A549 (cell line): ENCODE measurements at regions not wholly inside any gene's neighbourhood (a gene's known extent, or its start where the extent isn't known, plus 50 kb on each side); places are given as distances from the start of the nearest gene placed in this dataset.

Experiments used
- ATAC-seq, 2 experiments: fragments of 200-7000 bp in 1 of 2; fragments of >200 bp in 1 of 2; cut with Nextera tagmentation in 1 of 2; cut with Tn5 transposase in 1 of 2; 3 replicates each; pipeline versions ENCODE4 v1.8.0 to v1.9.1; 2018 to 2020; ENCODE audit warnings: mild to moderate bottlenecking in 1 of 2, moderate library complexity in 1 of 2
- CTCF ChIA-PET: fragments of 300-600 bp; sonication (Branson Sonifier 250); formaldehyde crosslinking; extraction: SDS; loops from one replicate; lab custom pipeline; 2021; ENCODE audit warnings: antibody characterized with exemption, inconsistent platforms; lab: Yijun Ruan, JAX
- POLR2A ChIA-PET: fragments of 350-600 bp; formaldehyde crosslinking; extraction: SDS; loops from one replicate; lab custom pipeline; 2021; ENCODE audit warnings: antibody characterized with exemption, inconsistent platforms; lab: Yijun Ruan, JAX
- DNase-seq, 2 experiments: peaks; one replicate each; pipeline versions ENCODE4 v3.0.0 to v3.0.0-alpha.2; 2011 to 2016; ENCODE audit warnings: low read depth in 1 of 2, low spot score in 1 of 2
- FAIRE-seq: peaks from 2 replicates; lab custom pipeline; 2011; peaks lifted over from hg19 to GRCh38; lab: Jason Lieb, UNC
- H3K27ac ChIP-seq, 2 experiments: fragments of >200 bp; sonication (Bioruptor Twin); formaldehyde crosslinking; 3 replicates each; pipeline ENCODE4 v1.5.1; 2016 to 2017
- H3K4me1 ChIP-seq: fragments of >200 bp; sonication (Bioruptor Twin); formaldehyde crosslinking; 3 replicates; pipeline ENCODE4 v1.6.1; 2016
- H3K4me2 ChIP-seq: fragments of >200 bp; sonication (Bioruptor Twin); formaldehyde crosslinking; 3 replicates; pipeline ENCODE4 v1.6.1; 2016
- H3K4me3 ChIP-seq: fragments of >200 bp; sonication (Bioruptor Twin); formaldehyde crosslinking; 3 replicates; pipeline ENCODE4 v1.5.1; 2016
- H3K9me3 ChIP-seq: fragments of >200 bp; sonication (Bioruptor Twin); formaldehyde crosslinking; 3 replicates; pipeline ENCODE4 v1.6.1; 2016
- ATOH8 ChIP-seq: fragments of 250-450 bp; sonication (Bioruptor Pico); IDR thresholded peaks from 2 replicates; pipeline ENCODE4 v1.5.0; 2020; ENCODE audit warnings: low read depth, mild to moderate bottlenecking, moderate library complexity
- CBX2 ChIP-seq: fragments of 200-600 bp; sonication (generic); IDR thresholded peaks from 2 replicates; pipeline ENCODE4 v1.6.1; 2016; ENCODE audit warnings: low read depth, mild to moderate bottlenecking, borderline replicate concordance
- CEBPB ChIP-seq, 2 experiments: fragments of >200 bp in 1 of 2; sonication (Bioruptor Twin) in 1 of 2; formaldehyde crosslinking in 1 of 2; IDR thresholded peaks; 2 replicates each; pipeline ENCODE4 v1.6.1; 2012 to 2016
- CHD4 ChIP-seq: fragments of 200-600 bp; sonication (generic); IDR thresholded peaks from 2 replicates; pipeline ENCODE4 v1.6.1; 2016; ENCODE audit warnings: antibody characterized with exemption, mild to moderate bottlenecking, borderline replicate concordance
- E2F6 ChIP-seq: IDR thresholded peaks from 2 replicates; pipeline ENCODE4 v1.6.1; 2012; ENCODE audit warnings: low read depth, borderline replicate concordance
- EHF ChIP-seq: fragments of 250-450 bp; sonication (Bioruptor Pico); IDR thresholded peaks from 2 replicates; pipeline ENCODE4 v1.5.0; 2020; ENCODE audit warnings: mild to moderate bottlenecking
- EP300 ChIP-seq, 2 experiments: fragments of >200 bp; sonication (Bioruptor Twin); formaldehyde crosslinking; IDR thresholded peaks; 2 replicates in 1 of 2; 3 replicates in 1 of 2; pipeline ENCODE4 v1.6.1; 2016 to 2017
- GATA3 ChIP-seq: IDR thresholded peaks from 2 replicates; pipeline ENCODE4 v1.6.1; 2012; ENCODE audit warnings: borderline replicate concordance
- HES2 ChIP-seq: fragments of >200 bp; sonication (Bioruptor Twin); formaldehyde crosslinking; IDR thresholded peaks from 2 replicates; pipeline ENCODE4 v1.6.1; 2016
- HEYL ChIP-seq: fragments of 250-450 bp; sonication (Bioruptor Pico); IDR thresholded peaks from 2 replicates; pipeline ENCODE4 v1.8.0; 2021; ENCODE audit warnings: mild to moderate bottlenecking, moderate library complexity
- HMGXB4 ChIP-seq: fragments of 250-450 bp; sonication (Bioruptor Pico); IDR thresholded peaks from 2 replicates; pipeline ENCODE4 v1.5.0; 2021; ENCODE audit warnings: mild to moderate bottlenecking, moderate library complexity, borderline replicate concordance
- HOXA7 ChIP-seq: fragments of 250-450 bp; sonication (Bioruptor Pico); IDR thresholded peaks from 2 replicates; pipeline ENCODE4 v1.5.0; 2020; ENCODE audit warnings: mild to moderate bottlenecking, moderate library complexity
- HOXB5 ChIP-seq: fragments of 250-450 bp; sonication (Bioruptor Pico); IDR thresholded peaks from 2 replicates; pipeline ENCODE4 v1.5.0; 2020; ENCODE audit warnings: mild to moderate bottlenecking, moderate library complexity
- MAFK ChIP-seq: fragments of 450-650 bp; IDR thresholded peaks from 2 replicates; pipeline ENCODE4 v1.6.1; 2014; ENCODE audit not compliant: partially characterized antibody
- MAZ ChIP-seq: fragments of 150-350 bp; IDR thresholded peaks from 2 replicates; pipeline ENCODE4 v1.6.1; 2014; ENCODE audit warnings: antibody characterized with exemption, low read depth, low read length, borderline replicate concordance
- MYC ChIP-seq: IDR thresholded peaks from 2 replicates; pipeline ENCODE4 v1.6.1; 2012; ENCODE audit warnings: mild to moderate bottlenecking, inconsistent platforms, low read length, improper control_type of control experiment, borderline replicate concordance
- NFE2L2 ChIP-seq: fragments of 150-350 bp; conservative IDR thresholded peaks from 2 replicates; pipeline ENCODE4 v1.6.1; 2014; ENCODE audit warnings: low read length
- PBX3 ChIP-seq: IDR thresholded peaks from 2 replicates; pipeline ENCODE4 v1.6.1; 2012
- PHF8 ChIP-seq: fragments of 200-600 bp; sonication (generic); IDR thresholded peaks from 2 replicates; pipeline ENCODE4 v1.6.1; 2016; ENCODE audit warnings: low read depth, mild to moderate bottlenecking, antibody characterized with exemption, moderate library complexity, borderline replicate concordance
- RAD21 ChIP-seq, 2 experiments: fragments of >200 bp in 1 of 2; sonication (Bioruptor Twin) in 1 of 2; formaldehyde crosslinking in 1 of 2; IDR thresholded peaks in 1 of 2; conservative IDR thresholded peaks in 1 of 2; 2 replicates in 1 of 2; 3 replicates in 1 of 2; pipeline ENCODE4 v1.6.1; 2012 to 2018; ENCODE audit warnings: inconsistent platforms in 1 of 2
- RARB ChIP-seq: fragments of 250-450 bp; sonication (Bioruptor Pico); IDR thresholded peaks from 2 replicates; pipeline ENCODE4 v1.8.0; 2021; ENCODE audit warnings: mild to moderate bottlenecking, moderate library complexity
- RCOR1 ChIP-seq: fragments of 150-350 bp; IDR thresholded peaks from 2 replicates; pipeline ENCODE4 v1.6.1; 2014; ENCODE audit warnings: antibody characterized with exemption, low read length, low read depth
- RNF2 ChIP-seq: fragments of 200-600 bp; sonication (generic); IDR thresholded peaks from 2 replicates; pipeline ENCODE4 v1.6.1; 2016; ENCODE audit warnings: low read depth, mild to moderate bottlenecking, antibody characterized with exemption, moderate library complexity, borderline replicate concordance
- TFCP2L1 ChIP-seq: fragments of 250-450 bp; sonication (Bioruptor Pico); IDR thresholded peaks from 2 replicates; pipeline ENCODE4 v1.5.0; 2021; ENCODE audit warnings: mild to moderate bottlenecking
- USF2 ChIP-seq: fragments of 450-650 bp; IDR thresholded peaks from 2 replicates; pipeline ENCODE4 v1.6.1; 2014; ENCODE audit warnings: antibody characterized with exemption
- ZSCAN20 ChIP-seq: fragments of 250-450 bp; sonication (Bioruptor Pico); IDR thresholded peaks from 2 replicates; pipeline ENCODE4 v1.8.0; 2022; ENCODE audit warnings: mild to moderate bottlenecking, moderate library complexity
- WGBS: methylation state at CpG from one replicate; pipeline ENCODE4 v1.1.6; 2017; ENCODE audit errors: missing lambda C conversion rate; 5-methylcytosine and 5-hydroxymethylcytosine counted together

- TF ChIP-seq RCOR1 (no peak), HEYL (CRISPR knock-in tag) (no peak), NFE2L2 (no peak), HOXB5 (CRISPR knock-in tag) (no peak), USF2 (no peak), CHD4 (no peak), E2F6 (no peak), PHF8 (no peak), MYC (no peak), GATA3 (no peak), HOXA7 (no peak), EP300 (IDR thresholded peaks at IDR 0.05) (no peak), HMGXB4 (no peak), MAFK (no peak), TFCP2L1 (CRISPR knock-in tag) (no peak)
- TF ChIP-seq, all 56 proteins: peak for 0
- no peaks in the 10 kb centered on the region for H3K9me3 ChIP-seq
- H3K4me1 ChIP-seq = no peaks in the 10 kb centered on the region
- no peak for ATAC-seq
- WGBS = 10% methylated on average over 2 of the region's 2 CpGs
- H3K4me3 ChIP-seq = no peak overlapping the region
- no peak for FAIRE-seq
- H3K4me2 ChIP-seq = no peak overlapping the region
- POLR2A ChIA-PET = no interaction called here
- CTCF ChIA-PET = no interaction called here
- no peak for DNase-seq
- H3K27ac ChIP-seq = no peak overlapping the region
These were observed 256.9 kb upstream of the TUSC1 start for GRCh38 chr9:25935188-25935587.

GRCh38 chr9:25918761-25919160, 240.5 kb upstream of the TUSC1 start:
- FAIRE-seq (no peak), ATAC-seq (no peak), DNase-seq (no peak)
- Histone ChIP-seq H3K4me3 (no peak overlapping the region), H3K4me1 (no peaks in the 10 kb centered on the region), H3K9me3 (no peaks in the 10 kb centered on the region), H3K27ac (no peak overlapping the region), H3K4me2 (no peak overlapping the region)
- ChIA-PET CTCF (no interaction called here), POLR2A (no interaction called here)
- no peak for TF ChIP-seq CBX2
- TF ChIP-seq GATA3 = no peak
- no peak for TF ChIP-seq MAZ
- TF ChIP-seq RAD21 (conservative IDR thresholded peaks at IDR 0.05 in 1 of 2, IDR thresholded peaks at IDR 0.05 in 1 of 2) = no peak
- TF ChIP-seq ZSCAN20 (CRISPR knock-in tag) = no peak
- 13% methylated on average over 2 of the region's 2 CpGs for WGBS

GRCh38 chr9:25917731-25918362, 239.6 kb upstream of the TUSC1 start:
- H3K4me3 ChIP-seq = no peak overlapping the region
- H3K9me3 ChIP-seq = no peaks in the 10 kb centered on the region
- no peaks in the 10 kb centered on the region for H3K4me1 ChIP-seq
- no peak overlapping the region for H3K27ac ChIP-seq
- ATAC-seq (no peak), FAIRE-seq (no peak), DNase-seq (no peak)
- H3K4me2 ChIP-seq = no peak overlapping the region
- POLR2A ChIA-PET = no interaction called here
- CTCF ChIA-PET = no interaction called here
- TF ChIP-seq EHF (no peak), CEBPB (IDR thresholded peaks at IDR 0.05) (no peak), MAZ (no peak), TFCP2L1 (CRISPR knock-in tag) (no peak), ATOH8 (CRISPR knock-in tag) (no peak), ZSCAN20 (CRISPR knock-in tag) (no peak), HES2 (no peak), PBX3 (no peak), RARB (CRISPR knock-in tag) (no peak), E2F6 (no peak), GATA3 (no peak), RNF2 (no peak)
